ENCODE measurements at regions not wholly inside any gene's neighbourhood (a gene's known extent, or its start where the extent isn't known, plus 50 kb on each side); places are given as distances from the start of the nearest gene placed in this dataset.

DNA sequence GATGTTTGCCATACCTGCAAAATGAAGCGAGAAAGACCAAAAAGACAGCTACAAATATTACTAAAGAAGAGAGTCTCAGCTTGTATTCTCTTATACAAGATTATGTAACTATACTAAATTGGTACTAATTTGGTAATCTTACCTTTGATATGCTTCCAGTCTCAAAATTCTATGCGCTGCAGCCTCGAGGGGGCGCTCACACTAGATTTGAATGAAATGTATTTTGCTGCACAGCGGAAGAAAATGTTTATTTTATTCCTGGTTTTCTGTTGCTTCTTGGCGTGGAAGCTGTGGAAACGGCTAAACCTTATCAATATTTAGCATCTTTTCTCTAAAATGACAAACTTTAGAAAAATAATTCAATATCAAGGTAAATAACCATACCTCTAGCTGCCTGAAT is 267.0 kb upstream of the NUDT12 start:
- TF ChIP-seq, protein P1, sequence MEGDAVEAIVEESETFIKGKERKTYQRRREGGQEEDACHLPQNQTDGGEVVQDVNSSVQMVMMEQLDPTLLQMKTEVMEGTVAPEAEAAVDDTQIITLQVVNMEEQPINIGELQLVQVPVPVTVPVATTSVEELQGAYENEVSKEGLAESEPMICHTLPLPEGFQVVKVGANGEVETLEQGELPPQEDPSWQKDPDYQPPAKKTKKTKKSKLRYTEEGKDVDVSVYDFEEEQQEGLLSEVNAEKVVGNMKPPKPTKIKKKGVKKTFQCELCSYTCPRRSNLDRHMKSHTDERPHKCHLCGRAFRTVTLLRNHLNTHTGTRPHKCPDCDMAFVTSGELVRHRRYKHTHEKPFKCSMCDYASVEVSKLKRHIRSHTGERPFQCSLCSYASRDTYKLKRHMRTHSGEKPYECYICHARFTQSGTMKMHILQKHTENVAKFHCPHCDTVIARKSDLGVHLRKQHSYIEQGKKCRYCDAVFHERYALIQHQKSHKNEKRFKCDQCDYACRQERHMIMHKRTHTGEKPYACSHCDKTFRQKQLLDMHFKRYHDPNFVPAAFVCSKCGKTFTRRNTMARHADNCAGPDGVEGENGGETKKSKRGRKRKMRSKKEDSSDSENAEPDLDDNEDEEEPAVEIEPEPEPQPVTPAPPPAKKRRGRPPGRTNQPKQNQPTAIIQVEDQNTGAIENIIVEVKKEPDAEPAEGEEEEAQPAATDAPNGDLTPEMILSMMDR (IDR thresholded peaks at IDR 0.05) = no peak
- H3K4me1 ChIP-seq = no peaks in the 10 kb centered on the region
- H3K27ac ChIP-seq = no peak overlapping the region
- H3K9me3 ChIP-seq = no peaks in the 10 kb centered on the region
- DNase-seq (ENCODE audit: low spot score) = no peak
- H3K27me3 ChIP-seq = no peaks in the 10 kb centered on the region
- no peak overlapping the region for H3K4me3 ChIP-seq
- no peaks in the 10 kb centered on the region for H3K36me3 ChIP-seq

DNA sequence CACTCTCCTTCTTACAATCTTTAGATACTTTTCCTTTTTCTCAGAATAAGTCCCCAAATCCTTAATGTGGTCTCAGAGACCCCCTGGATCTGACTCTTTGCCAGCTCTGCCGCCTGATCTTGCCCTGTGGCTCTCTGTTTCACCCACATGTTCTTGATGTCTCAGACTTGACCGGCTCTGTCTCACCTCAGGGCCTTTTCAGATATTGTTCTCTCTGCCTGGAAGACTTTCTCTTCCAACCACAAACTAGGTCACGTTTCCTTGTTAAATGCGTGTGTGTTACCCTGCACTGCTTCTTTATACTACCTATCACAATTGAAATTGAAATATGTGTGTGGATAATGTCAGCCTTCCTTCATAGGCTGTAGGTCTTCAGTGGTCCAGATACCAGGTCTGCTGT is 265.4 kb upstream of the NUDT12 start:
- Histone ChIP-seq H3K27ac (no peak overlapping the region), H3K4me3 (no peak overlapping the region), H3K9me3 (no peaks in the 10 kb centered on the region), H3K27me3 (no peaks in the 10 kb centered on the region), H3K36me3 (no peaks in the 10 kb centered on the region), H3K4me1 (no peaks in the 10 kb centered on the region)
- DNase-seq (ENCODE audit: low spot score) = no peak
- TF ChIP-seq, protein P1 (IDR thresholded peaks at IDR 0.05) = no peak

DNA sequence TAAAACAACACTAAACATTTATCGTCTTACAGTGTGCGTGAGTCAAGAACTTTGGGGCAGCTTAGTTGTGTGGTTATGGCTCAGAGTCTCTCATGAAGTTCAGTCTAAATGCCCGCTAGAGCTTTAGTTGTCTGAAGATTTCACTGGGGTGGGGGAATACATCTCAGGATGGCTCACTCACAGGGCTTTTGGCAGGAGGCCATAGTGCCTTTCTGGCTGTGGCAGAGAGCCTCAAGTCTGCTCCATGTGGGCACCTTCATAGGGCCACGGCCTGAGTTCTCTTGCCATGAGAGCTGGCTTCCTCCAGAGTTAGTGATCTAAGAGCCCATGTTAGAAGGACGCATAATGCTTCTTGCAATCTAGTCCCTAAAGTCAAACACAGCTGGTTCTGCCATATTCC is 258.8 kb upstream of the NUDT12 start:
- TF ChIP-seq, protein P1 (IDR thresholded peaks at IDR 0.05) = no peak
- Histone ChIP-seq H3K4me1 (no peaks in the 10 kb centered on the region), H3K27me3 (no peaks in the 10 kb centered on the region), H3K27ac (no peak overlapping the region), H3K36me3 (no peaks in the 10 kb centered on the region), H3K4me3 (no peak overlapping the region), H3K9me3 (no peaks in the 10 kb centered on the region)
- DNase-seq (ENCODE audit: low spot score) = no peak

DNA sequence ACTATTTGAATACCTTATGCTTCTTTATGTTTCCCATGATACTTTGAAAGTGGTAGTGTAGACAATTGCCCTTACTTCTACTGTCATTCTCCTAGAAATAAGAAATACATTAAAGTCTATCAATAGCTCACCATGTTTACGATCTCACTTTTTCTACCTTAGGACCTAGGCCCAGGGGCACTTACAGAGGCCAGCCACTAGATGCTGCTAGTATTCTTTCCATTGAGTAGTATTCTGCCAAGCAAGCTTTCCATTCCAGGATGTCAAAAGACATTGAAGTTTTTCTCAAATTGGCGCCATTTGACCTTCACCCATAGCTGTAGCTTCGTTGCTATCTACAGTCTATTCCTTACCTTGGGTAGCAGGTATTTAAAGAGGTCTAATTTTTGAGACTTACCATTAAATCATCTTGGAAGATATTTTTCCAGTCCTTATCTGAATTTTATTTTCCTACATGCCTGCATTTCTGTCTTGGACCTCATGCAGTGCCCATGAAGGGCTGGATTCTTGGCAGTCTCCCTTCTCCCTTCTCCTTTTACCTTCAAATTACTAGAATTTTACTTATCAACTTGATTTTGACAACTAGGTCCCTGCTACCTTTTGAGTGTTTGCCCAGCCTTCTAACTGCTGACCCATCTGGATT is 246.0 kb upstream of the NUDT12 start:
- H3K4me1 ChIP-seq = no peaks in the 10 kb centered on the region
- H3K4me3 ChIP-seq = no peak overlapping the region
- TF ChIP-seq, protein P1 (IDR thresholded peaks at IDR 0.05) = peak in 1 of 2 donors; percentile 64
- no peak for DNase-seq (ENCODE audit: low spot score)
- H3K36me3 ChIP-seq = no peaks in the 10 kb centered on the region
- H3K27me3 ChIP-seq = no peaks in the 10 kb centered on the region
- no peak overlapping the region for H3K27ac ChIP-seq
- no peaks in the 10 kb centered on the region for H3K9me3 ChIP-seq

DNA sequence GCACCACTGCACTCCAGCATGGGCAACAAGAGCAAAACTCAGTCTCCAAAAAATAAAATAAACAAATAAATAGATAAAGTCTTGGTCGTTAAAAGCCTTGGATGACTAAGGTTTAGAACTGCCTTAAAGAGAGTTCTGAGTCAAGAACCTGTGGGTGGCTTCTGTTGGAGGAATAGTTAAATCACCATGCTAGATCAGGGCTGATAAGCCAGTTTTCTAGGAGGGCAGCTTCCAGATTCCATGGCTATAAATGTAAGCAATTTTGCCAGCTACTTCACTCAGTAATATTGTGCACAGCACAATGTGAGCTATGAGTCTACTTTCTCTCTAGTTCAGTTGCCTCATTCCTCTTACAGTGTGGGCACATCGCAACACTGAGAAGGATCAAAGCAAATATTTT is 242.1 kb upstream of the NUDT12 start:
- no peak overlapping the region for H3K4me3 ChIP-seq
- TF ChIP-seq, protein P1 (IDR thresholded peaks at IDR 0.05) = no peak
- DNase-seq (ENCODE audit: low spot score) = no peak
- H3K9me3 ChIP-seq = no peaks in the 10 kb centered on the region
- H3K4me1 ChIP-seq = peaks cover 0 to 5% of the 10 kb centered on the region in 2 donors
- no peaks in the 10 kb centered on the region for H3K27me3 ChIP-seq
- no peak overlapping the region for H3K27ac ChIP-seq
- H3K36me3 ChIP-seq = no peaks in the 10 kb centered on the region

DNA sequence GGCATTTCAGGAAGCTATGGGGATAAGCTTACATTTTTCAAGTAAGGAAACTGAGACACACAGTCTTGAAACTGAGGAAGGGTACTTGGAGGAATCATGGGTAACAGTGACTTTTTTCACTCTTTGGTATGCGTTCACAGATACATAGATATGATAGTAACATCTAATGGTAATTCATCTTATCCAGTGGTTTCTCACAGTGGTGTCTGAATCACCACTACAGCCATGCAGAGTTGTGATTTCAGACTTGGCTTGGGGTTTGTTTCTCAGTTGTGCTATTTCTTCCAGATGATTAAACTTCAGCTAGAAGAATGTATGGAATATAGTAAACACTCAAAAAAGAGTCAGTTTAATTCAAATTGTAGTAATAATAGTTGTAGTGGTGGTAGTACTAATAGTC is 239.1 kb upstream of the NUDT12 start:
- Histone ChIP-seq H3K4me3 (no peak overlapping the region), H3K27ac (no peak overlapping the region), H3K9me3 (no peaks in the 10 kb centered on the region), H3K27me3 (no peaks in the 10 kb centered on the region), H3K4me1 (peaks cover 0 to 5% of the 10 kb centered on the region in 2 donors), H3K36me3 (no peaks in the 10 kb centered on the region)
- no peak for DNase-seq (ENCODE audit: low spot score)
- TF ChIP-seq, protein P1 (IDR thresholded peaks at IDR 0.05) = no peak
